Keratinocyte (primary cell): ENCODE measurements at regions not wholly inside any gene's neighbourhood (a gene's known extent, or its start where the extent isn't known, plus 50 kb on each side); places are given as distances from the start of the nearest gene placed in this dataset.

ENCODE experiments used
- CTCF ChIP-seq, 3 experiments: IDR thresholded peaks in 1 of 3; conservative IDR thresholded peaks in 1 of 3; optimal IDR thresholded peaks in 1 of 3; 2 replicates in 2 of 3; 3 replicates in 1 of 3; pipeline versions ENCODE3 to v1.5.1; 2011; ENCODE audit warnings: low read length in 3 of 3, mild to moderate bottlenecking in 3 of 3, moderate library complexity in 2 of 3, control low read depth in 1 of 3, inconsistent platforms in 1 of 3; ENCODE audit not compliant: insufficient read depth in 2 of 3; ENCODE audit errors: extremely low read depth in 1 of 3
- EZH2 ChIP-seq: IDR thresholded peaks from one replicate; pipeline ENCODE4 v1.6.1; 2012; ENCODE audit warnings: inconsistent platforms, mild to moderate bottlenecking, low read length, moderate library complexity

GRCh38 chr2:78455586-78455985 lies 569.9 kb upstream of the REG3G start:
- TF ChIP-seq CTCF (optimal IDR thresholded peaks at IDR 0.05 in 1 of 3, IDR thresholded peaks at IDR 0.05 in 1 of 3, conservative IDR thresholded peaks at IDR 0.05 in 1 of 3; ENCODE audit: extremely low read depth in 1 of 3, insufficient read depth in 2 of 3, low read length in 3 of 3), result no peak
- no peak for TF ChIP-seq EZH2
